HFF-Myc (cell line): ENCODE measurements at regions not wholly inside any gene's neighbourhood (a gene's known extent, or its start where the extent isn't known, plus 50 kb on each side); places are given as distances from the start of the nearest gene placed in this dataset.

ENCODE experiments used
- DNase-seq: peaks from one replicate; pipeline ENCODE4 v3.0.0-alpha.2; 2011; ENCODE audit warnings: low read depth; ENCODE audit errors: extremely low read depth
- H3K4me3 ChIP-seq: replicated peaks from 2 replicates; pipeline ENCODE4 v1.5.1; 2011; ENCODE audit warnings: low read depth, mild to moderate bottlenecking, control low read depth, low read length
- CTCF ChIP-seq: IDR thresholded peaks from 2 replicates; pipeline ENCODE4 v1.5.1; 2012; ENCODE audit warnings: mild to moderate bottlenecking, low read depth, low read length, control low read depth; ENCODE audit errors: missing control alignments

GRCh38 chr18:25962919-25963318, 127.5 kb downstream of the SS18 start:
- TF ChIP-seq CTCF = no peak
- H3K4me3 ChIP-seq = no peak overlapping the region
- DNase-seq = no peak

DNA sequence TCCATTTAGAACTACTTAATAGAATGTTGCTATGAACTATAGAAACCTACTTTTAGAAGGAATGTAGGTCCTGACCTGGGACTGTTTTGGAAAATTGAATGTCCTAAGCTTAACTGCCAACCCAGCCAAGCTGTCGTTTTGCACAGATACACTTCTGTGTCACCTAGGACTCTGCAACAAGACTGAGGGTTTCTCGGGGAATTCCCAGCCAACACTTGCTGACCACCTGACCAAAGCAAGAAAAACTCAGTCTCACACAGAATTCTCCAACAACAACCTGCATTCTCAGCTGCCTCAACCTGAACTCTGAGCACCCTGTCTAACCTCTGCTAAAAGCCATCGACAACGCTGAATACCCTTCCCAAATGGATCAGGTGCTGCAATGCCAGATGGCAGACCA, 128.2 kb downstream of the SS18 start:
- no peak overlapping the region for H3K4me3 ChIP-seq
- DNase-seq = no peak

DNA sequence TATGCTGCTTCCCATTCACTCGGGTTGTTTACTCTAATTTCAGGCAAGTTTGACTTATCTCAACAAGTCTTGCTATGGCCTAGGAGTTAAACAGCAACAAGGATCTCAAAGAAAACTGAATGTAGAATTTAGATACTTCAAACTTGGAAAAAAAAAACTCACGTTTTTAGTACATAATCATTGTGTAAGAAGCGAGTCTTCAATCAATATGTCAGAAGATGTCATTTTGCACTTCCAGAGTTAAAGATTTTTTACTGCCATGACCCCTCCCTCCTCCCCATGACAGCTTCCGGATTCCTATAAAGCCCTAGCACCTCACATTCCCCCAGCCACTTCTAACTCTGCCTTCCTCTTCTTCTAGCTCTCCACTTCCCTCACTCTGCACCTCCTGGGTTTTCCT, 133.4 kb downstream of the SS18 start:
- no peak for TF ChIP-seq CTCF
- no peak overlapping the region for H3K4me3 ChIP-seq
- no peak for DNase-seq

More for the DNA sequence above, 128.2 kb downstream of the SS18 start:
- no peak for TF ChIP-seq CTCF

DNA sequence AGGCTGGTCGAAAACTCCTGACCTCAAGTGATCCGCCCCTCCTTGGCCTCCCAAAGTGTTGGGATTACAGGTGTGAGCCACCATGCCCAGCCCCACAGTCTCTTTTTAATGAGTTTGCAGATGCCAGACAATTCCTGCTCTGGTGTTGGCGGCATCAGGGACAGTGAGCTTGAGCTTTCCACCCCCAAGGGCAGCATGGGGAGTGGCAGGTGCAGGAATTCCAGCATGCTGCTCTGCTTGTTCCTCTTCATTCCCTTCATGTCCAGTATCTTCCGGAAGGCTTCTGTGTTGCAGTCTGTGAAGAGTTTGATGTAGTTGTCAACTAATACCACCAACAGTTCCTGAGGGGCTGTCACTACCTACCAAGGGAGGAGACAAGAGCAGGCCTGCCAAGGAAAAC, 137.3 kb downstream of the SS18 start:
- no peak for TF ChIP-seq CTCF
- DNase-seq = no peak
- H3K4me3 ChIP-seq = no peak overlapping the region

DNA sequence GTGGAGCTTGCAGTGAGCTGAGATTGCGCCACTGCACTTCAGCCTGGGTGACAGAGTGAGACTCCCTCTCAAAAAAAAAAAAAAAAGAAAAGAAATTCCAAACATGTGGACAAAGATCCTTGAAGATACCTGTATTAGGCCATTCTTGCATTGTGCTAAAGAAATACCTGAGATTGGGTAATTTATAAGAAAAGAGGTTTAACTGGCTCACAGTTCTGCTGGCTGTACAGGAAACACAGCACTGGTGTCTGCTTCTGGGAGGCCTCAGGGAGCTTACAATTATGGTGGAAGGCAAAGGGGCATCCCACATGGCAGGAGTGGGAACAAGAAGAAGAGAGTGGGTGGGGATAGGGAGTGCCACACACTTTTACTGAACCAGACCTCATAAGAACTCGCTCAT, 140.1 kb downstream of the SS18 start:
- no peak overlapping the region for H3K4me3 ChIP-seq
- no peak for TF ChIP-seq CTCF
- DNase-seq = no peak

- no peak overlapping the region for H3K4me3 ChIP-seq
- no peak for TF ChIP-seq CTCF
- DNase-seq = no peak
Observed at GRCh38 chr18:25946540-25946939, 143.9 kb downstream of the SS18 start.

- TF ChIP-seq CTCF = no peak
- no peak overlapping the region for H3K4me3 ChIP-seq
- peak; percentile 6 for DNase-seq
Observed at GRCh38 chr18:25935356-25935755, 155.1 kb downstream of the SS18 start.
